ENCODE measurements at regions not wholly inside any gene's neighbourhood (a gene's known extent, or its start where the extent isn't known, plus 50 kb on each side); places are given as distances from the start of the nearest gene placed in this dataset.

- TF ChIP-seq POLR2A (IDR thresholded peaks at IDR 0.05; ENCODE audit: low read depth, low read length) (no peak), TAF1 (IDR thresholded peaks at IDR 0.05; ENCODE audit: borderline replicate concordance, low read depth, low read length) (no peak)
Measured at GRCh38 chr6:25016014-25016720, 80.4 kb upstream of the RIPOR2 start.
